Panc1 (cell line): ENCODE measurements at regions not wholly inside any gene's neighbourhood (a gene's known extent, or its start where the extent isn't known, plus 50 kb on each side); places are given as distances from the start of the nearest gene placed in this dataset.

ENCODE experiments used
- ATAC-seq: fragments of 200-7000 bp; cut with Tn5 transposase; 2 replicates; pipeline ENCODE4 v1.9.1; 2020; ENCODE audit warnings: mild to moderate bottlenecking, moderate library complexity
- BruUV-seq: library from RNA; stranded (reverse); fragments of 400-500 nt; replicated peaks from 2 replicates; lab custom pipeline; 2021; lab: Mats Ljungman, UMichigan
- CTCF ChIA-PET: fragments of 300-600 bp; sonication (Branson Sonifier 250); formaldehyde crosslinking; loops from one replicate; lab custom pipeline; 2022; ENCODE audit warnings: antibody characterized with exemption; lab: Charles Lee
- POLR2A ChIA-PET: fragments of 300-600 bp; sonication (Branson Sonifier 250); formaldehyde crosslinking; loops from one replicate; lab custom pipeline; 2022; ENCODE audit warnings: antibody characterized with exemption; lab: Charles Lee
- DNase-seq: peaks from one replicate; pipeline ENCODE4 v3.0.0-alpha.2; 2010; ENCODE audit warnings: low read depth, low spot score
- H3K27ac ChIP-seq: 2 replicates; pipeline ENCODE4 v1.5.1; 2011; ENCODE audit warnings: mild to moderate bottlenecking, low read length, inconsistent platforms
- H3K27me3 ChIP-seq: fragments of 200-500 bp; sonication (Bioruptor generic); 2 replicates; pipeline ENCODE4 v1.6.0; 2014; ENCODE audit warnings: low read length, inconsistent platforms; ENCODE audit not compliant: control insufficient read depth, insufficient read depth
- H3K36me3 ChIP-seq: fragments of 200-500 bp; sonication (Bioruptor generic); 2 replicates; pipeline ENCODE4 v1.5.1; 2014; ENCODE audit warnings: inconsistent platforms, mild to moderate bottlenecking, low read length, moderate library complexity; ENCODE audit not compliant: control insufficient read depth, insufficient read depth
- H3K4me1 ChIP-seq: 2 replicates; pipeline ENCODE4 v1.5.1; 2011; ENCODE audit warnings: inconsistent platforms, mild to moderate bottlenecking, low read length, moderate library complexity; ENCODE audit not compliant: control insufficient read depth, insufficient read depth
- H3K4me3 ChIP-seq, 2 experiments: 2 replicates each; pipeline ENCODE4 v1.5.1; 2011 to 2012; ENCODE audit warnings: low read depth in 2 of 2, low read length in 2 of 2, mild to moderate bottlenecking in 2 of 2, inconsistent platforms in 1 of 2, moderate library complexity in 1 of 2
- H3K9me3 ChIP-seq: fragments of 200-500 bp; sonication (Bioruptor generic); 2 replicates; pipeline ENCODE4 v1.5.1; 2014; ENCODE audit warnings: low read depth, mild to moderate bottlenecking, inconsistent platforms, low read length, moderate library complexity; ENCODE audit not compliant: control insufficient read depth, insufficient read depth
- POLR2AphosphoS5 ChIP-seq: IDR thresholded peaks from 2 replicates; pipeline ENCODE4 v1.6.1; 2012; ENCODE audit warnings: mild to moderate bottlenecking, low read depth, low read length, moderate library complexity
- SIN3A ChIP-seq: IDR thresholded peaks from 2 replicates; pipeline ENCODE4 v1.6.1; 2012; ENCODE audit warnings: low read depth, mild to moderate bottlenecking, low read length, moderate library complexity, borderline replicate concordance; ENCODE audit not compliant: insufficient read depth
- TCF7L2 ChIP-seq: IDR thresholded peaks from 2 replicates; pipeline ENCODE4 v1.6.1; 2011; ENCODE audit warnings: mild to moderate bottlenecking, low read depth, low read length, inconsistent platforms
- in situ Hi-C: cut with HindIII; loops from 2 replicates; pipeline ENCODE4 v1.10.0; 2016; ENCODE audit warnings: low sequenced_read_pairs, low pct_unique_long_range_greater_than_20kb
- intact Hi-C: fragments of 100-400 bp; cut with micrococcal nuclease; formaldehyde crosslinking; loops from one replicate; pipeline ENCODE4 v1.10.0; 2022; ENCODE audit not compliant: unreplicated experiment
- TF ChIP-seq, protein P1 (sequence below): fragments of 450-650 bp; IDR thresholded peaks from 2 replicates; pipeline ENCODE4 v1.5.1; 2017; ENCODE audit warnings: mild to moderate bottlenecking
- TF ChIP-seq, protein P2 (sequence below), 2 experiments: IDR thresholded peaks; 2 replicates each; pipeline ENCODE4 v1.6.1; 2011 to 2012; ENCODE audit warnings: low read depth in 2 of 2, control low read depth in 1 of 2, low read length in 1 of 2, mild to moderate bottlenecking in 1 of 2, moderate library complexity in 1 of 2; ENCODE audit not compliant: insufficient read depth in 1 of 2

DNA sequence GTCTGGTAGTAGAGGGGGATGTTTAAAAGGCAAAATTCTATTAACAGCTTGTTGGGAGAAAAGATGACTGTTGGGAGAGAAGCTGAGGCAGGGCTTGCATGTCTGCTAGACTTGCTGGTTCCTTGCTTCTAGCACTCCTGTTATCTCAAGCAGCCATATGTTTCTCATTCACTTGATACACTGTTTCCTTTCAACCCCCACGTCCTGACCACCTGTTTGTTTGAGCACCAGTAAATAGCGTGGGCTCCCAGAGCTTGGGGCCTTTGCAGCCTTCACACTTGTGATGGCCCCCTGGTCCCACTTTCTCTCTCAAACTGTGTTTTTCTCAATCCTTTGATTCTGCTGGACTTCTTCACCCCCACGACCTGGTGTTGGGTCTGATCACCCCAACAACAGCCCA is 111.7 kb upstream of the TMEM161B start:
- Histone ChIP-seq H3K4me1 (no peaks in the 10 kb centered on the region), H3K27ac (no peak overlapping the region), H3K9me3 (no peaks in the 10 kb centered on the region), H3K27me3 (no peaks in the 10 kb centered on the region), H3K4me3 (no peak overlapping the region), H3K36me3 (no peaks in the 10 kb centered on the region)
- intact Hi-C loops = no loop called here
- DNase-seq (no peak), ATAC-seq (no peak)
- TF ChIP-seq, protein P1, sequence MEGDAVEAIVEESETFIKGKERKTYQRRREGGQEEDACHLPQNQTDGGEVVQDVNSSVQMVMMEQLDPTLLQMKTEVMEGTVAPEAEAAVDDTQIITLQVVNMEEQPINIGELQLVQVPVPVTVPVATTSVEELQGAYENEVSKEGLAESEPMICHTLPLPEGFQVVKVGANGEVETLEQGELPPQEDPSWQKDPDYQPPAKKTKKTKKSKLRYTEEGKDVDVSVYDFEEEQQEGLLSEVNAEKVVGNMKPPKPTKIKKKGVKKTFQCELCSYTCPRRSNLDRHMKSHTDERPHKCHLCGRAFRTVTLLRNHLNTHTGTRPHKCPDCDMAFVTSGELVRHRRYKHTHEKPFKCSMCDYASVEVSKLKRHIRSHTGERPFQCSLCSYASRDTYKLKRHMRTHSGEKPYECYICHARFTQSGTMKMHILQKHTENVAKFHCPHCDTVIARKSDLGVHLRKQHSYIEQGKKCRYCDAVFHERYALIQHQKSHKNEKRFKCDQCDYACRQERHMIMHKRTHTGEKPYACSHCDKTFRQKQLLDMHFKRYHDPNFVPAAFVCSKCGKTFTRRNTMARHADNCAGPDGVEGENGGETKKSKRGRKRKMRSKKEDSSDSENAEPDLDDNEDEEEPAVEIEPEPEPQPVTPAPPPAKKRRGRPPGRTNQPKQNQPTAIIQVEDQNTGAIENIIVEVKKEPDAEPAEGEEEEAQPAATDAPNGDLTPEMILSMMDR = no peak
- TF ChIP-seq SIN3A (no peak), POLR2AphosphoS5 (no peak), TCF7L2 (no peak)
- TF ChIP-seq, protein P2, sequence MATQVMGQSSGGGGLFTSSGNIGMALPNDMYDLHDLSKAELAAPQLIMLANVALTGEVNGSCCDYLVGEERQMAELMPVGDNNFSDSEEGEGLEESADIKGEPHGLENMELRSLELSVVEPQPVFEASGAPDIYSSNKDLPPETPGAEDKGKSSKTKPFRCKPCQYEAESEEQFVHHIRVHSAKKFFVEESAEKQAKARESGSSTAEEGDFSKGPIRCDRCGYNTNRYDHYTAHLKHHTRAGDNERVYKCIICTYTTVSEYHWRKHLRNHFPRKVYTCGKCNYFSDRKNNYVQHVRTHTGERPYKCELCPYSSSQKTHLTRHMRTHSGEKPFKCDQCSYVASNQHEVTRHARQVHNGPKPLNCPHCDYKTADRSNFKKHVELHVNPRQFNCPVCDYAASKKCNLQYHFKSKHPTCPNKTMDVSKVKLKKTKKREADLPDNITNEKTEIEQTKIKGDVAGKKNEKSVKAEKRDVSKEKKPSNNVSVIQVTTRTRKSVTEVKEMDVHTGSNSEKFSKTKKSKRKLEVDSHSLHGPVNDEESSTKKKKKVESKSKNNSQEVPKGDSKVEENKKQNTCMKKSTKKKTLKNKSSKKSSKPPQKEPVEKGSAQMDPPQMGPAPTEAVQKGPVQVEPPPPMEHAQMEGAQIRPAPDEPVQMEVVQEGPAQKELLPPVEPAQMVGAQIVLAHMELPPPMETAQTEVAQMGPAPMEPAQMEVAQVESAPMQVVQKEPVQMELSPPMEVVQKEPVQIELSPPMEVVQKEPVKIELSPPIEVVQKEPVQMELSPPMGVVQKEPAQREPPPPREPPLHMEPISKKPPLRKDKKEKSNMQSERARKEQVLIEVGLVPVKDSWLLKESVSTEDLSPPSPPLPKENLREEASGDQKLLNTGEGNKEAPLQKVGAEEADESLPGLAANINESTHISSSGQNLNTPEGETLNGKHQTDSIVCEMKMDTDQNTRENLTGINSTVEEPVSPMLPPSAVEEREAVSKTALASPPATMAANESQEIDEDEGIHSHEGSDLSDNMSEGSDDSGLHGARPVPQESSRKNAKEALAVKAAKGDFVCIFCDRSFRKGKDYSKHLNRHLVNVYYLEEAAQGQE (IDR thresholded peaks at IDR 0.05; ENCODE audit: insufficient read depth in 1 of 2, low read depth in 2 of 2, low read length in 1 of 2) = no peak
- in situ Hi-C loops = no loop called here
- CTCF ChIA-PET = no interaction called here
- POLR2A ChIA-PET = no interaction called here
- BruUV-seq = no TSS peak

DNA sequence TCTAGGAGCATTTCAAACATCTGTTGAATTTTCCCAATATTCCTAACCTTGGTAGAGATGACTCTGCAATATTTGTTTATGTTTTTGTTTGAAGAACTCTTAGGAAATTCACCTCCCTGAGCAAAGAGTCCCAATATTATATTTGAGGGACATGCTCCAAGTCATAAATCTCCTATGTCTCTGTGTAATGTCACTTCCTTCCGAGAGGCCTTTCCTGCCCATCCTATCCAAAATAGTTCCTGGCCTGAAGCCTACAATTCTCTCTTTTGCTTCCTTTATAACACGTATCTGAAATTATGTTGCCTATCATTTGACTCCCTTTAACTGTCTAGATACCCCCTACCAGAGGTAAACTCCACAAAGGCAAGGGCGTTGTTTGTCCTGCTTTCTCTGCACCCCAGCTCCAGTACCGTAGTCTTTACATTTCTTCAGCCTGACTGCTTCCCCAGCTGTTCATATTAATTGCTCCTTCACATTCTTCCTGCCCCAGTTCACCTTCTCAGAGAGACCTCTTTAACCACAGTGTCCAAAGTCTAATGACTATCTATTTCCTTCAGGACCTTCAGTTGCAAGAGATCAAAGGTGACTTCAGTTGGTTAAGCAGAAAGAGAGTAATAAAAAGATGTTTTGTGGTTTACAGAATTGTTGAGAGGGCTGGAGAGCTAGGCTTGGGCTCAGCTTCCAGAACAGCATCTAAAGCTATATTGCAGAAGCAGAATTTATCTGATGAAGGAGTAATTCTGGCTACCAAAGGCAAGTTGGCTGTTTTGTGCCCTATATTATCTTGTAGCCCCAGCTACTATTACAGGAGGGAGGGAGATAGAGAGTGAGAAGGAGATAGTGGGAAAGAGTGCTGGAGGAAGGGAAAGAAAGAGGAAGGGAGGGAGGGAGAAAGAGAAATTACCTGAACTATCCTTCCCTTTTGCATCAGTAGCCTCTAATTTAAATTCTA is 109.3 kb upstream of the TMEM161B start:
- DNase-seq (no peak), ATAC-seq (no peak)
- H3K36me3 ChIP-seq = no peaks in the 10 kb centered on the region
- intact Hi-C loops (no loop called here), in situ Hi-C loops (no loop called here)
- no peaks in the 10 kb centered on the region for H3K27me3 ChIP-seq
- no peaks in the 10 kb centered on the region for H3K9me3 ChIP-seq
- no peak overlapping the region for H3K27ac ChIP-seq
- no TSS peak for BruUV-seq
- ChIA-PET POLR2A (no interaction called here), CTCF (no interaction called here)
- no peaks in the 10 kb centered on the region for H3K4me1 ChIP-seq
- H3K4me3 ChIP-seq = no peak overlapping the region
- TF ChIP-seq, protein P1 = no peak
- TF ChIP-seq, protein P2 (IDR thresholded peaks at IDR 0.05; ENCODE audit: insufficient read depth in 1 of 2, low read depth in 2 of 2, low read length in 1 of 2) = no peak
